ENCODE measurements at regions not wholly inside any gene's neighbourhood (a gene's known extent, or its start where the extent isn't known, plus 50 kb on each side); places are given as distances from the start of the nearest gene placed in this dataset.

DNA sequence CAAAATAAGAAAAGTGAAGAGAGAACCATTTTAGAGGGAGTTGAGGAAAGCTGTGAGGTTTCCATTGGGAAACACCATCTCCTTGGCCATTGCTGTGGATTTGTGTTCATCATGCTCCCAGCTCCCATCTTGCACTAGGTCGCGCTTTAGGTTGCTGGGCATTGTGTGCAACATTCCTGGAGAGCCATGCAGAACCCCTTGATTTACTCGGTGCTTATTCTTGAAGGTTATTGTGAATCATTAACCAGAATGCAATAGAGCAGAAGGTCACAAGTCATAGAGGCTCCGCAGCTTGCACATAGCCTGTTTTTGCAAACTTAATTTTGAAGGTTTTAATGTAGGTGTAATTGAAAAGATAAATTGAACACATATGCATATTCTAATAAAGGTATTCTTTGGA is 239.2 kb upstream of the IL12A start:
- no peak overlapping the region for H3K27ac ChIP-seq (ENCODE audit: low read length)
- no peaks in the 10 kb centered on the region for H3F3A ChIP-seq (ENCODE audit: insufficient read depth, low read length, poor library complexity, severe bottlenecking)
- no peaks in the 10 kb centered on the region for H3K79me2 ChIP-seq (replicated peaks; ENCODE audit: insufficient read depth, low read length)
- no peaks in the 10 kb centered on the region for H3K27me3 ChIP-seq (ENCODE audit: insufficient read depth, low read depth, low read length)
- no peaks in the 10 kb centered on the region for H3K36me3 ChIP-seq (ENCODE audit: insufficient read depth, low read length)
- H3K9me3 ChIP-seq (ENCODE audit: low read length): no peaks in the 10 kb centered on the region
- H3K9ac ChIP-seq (ENCODE audit: low read length): no peak overlapping the region
- no peak overlapping the region for H3K4me2 ChIP-seq (ENCODE audit: low read length)
- no peak overlapping the region for H2AFZ ChIP-seq (ENCODE audit: low read depth, low read length)
- no peaks in the 10 kb centered on the region for H4K20me1 ChIP-seq (ENCODE audit: insufficient read depth)
- no peak overlapping the region for H3K4me3 ChIP-seq (ENCODE audit: low read length)
- TF ChIP-seq POLR2AphosphoS5 (IDR thresholded peaks at IDR 0.05) (no peak), SMC3 (conservative IDR thresholded peaks at IDR 0.05; ENCODE audit: poor library complexity) (no peak), TAF1 (IDR thresholded peaks at IDR 0.05; ENCODE audit: low read depth) (no peak), EZH2 (IDR thresholded peaks at IDR 0.05; ENCODE audit: borderline replicate concordance, insufficient read depth, low read length, poor library complexity, severe bottlenecking) (no peak), MXI1 (conservative IDR thresholded peaks at IDR 0.05; ENCODE audit: poor library complexity, severe bottlenecking) (no peak), RAD21 (conservative IDR thresholded peaks at IDR 0.05) (no peak), EP300 (conservative IDR thresholded peaks at IDR 0.05; ENCODE audit: poor library complexity, severe bottlenecking) (no peak)
- TF ChIP-seq, protein P1, sequence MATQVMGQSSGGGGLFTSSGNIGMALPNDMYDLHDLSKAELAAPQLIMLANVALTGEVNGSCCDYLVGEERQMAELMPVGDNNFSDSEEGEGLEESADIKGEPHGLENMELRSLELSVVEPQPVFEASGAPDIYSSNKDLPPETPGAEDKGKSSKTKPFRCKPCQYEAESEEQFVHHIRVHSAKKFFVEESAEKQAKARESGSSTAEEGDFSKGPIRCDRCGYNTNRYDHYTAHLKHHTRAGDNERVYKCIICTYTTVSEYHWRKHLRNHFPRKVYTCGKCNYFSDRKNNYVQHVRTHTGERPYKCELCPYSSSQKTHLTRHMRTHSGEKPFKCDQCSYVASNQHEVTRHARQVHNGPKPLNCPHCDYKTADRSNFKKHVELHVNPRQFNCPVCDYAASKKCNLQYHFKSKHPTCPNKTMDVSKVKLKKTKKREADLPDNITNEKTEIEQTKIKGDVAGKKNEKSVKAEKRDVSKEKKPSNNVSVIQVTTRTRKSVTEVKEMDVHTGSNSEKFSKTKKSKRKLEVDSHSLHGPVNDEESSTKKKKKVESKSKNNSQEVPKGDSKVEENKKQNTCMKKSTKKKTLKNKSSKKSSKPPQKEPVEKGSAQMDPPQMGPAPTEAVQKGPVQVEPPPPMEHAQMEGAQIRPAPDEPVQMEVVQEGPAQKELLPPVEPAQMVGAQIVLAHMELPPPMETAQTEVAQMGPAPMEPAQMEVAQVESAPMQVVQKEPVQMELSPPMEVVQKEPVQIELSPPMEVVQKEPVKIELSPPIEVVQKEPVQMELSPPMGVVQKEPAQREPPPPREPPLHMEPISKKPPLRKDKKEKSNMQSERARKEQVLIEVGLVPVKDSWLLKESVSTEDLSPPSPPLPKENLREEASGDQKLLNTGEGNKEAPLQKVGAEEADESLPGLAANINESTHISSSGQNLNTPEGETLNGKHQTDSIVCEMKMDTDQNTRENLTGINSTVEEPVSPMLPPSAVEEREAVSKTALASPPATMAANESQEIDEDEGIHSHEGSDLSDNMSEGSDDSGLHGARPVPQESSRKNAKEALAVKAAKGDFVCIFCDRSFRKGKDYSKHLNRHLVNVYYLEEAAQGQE (IDR thresholded peaks at IDR 0.05; ENCODE audit: borderline replicate concordance): no peak
- TF ChIP-seq, protein P2, sequence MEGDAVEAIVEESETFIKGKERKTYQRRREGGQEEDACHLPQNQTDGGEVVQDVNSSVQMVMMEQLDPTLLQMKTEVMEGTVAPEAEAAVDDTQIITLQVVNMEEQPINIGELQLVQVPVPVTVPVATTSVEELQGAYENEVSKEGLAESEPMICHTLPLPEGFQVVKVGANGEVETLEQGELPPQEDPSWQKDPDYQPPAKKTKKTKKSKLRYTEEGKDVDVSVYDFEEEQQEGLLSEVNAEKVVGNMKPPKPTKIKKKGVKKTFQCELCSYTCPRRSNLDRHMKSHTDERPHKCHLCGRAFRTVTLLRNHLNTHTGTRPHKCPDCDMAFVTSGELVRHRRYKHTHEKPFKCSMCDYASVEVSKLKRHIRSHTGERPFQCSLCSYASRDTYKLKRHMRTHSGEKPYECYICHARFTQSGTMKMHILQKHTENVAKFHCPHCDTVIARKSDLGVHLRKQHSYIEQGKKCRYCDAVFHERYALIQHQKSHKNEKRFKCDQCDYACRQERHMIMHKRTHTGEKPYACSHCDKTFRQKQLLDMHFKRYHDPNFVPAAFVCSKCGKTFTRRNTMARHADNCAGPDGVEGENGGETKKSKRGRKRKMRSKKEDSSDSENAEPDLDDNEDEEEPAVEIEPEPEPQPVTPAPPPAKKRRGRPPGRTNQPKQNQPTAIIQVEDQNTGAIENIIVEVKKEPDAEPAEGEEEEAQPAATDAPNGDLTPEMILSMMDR (IDR thresholded peaks at IDR 0.05; ENCODE audit: poor library complexity, severe bottlenecking): no peak
- no peaks in the 10 kb centered on the region for H3K9me2 ChIP-seq (ENCODE audit: insufficient read depth, low read length)

GRCh38 chr3:159751146-159751545 is 237.5 kb upstream of the IL12A start:
- H3K27ac ChIP-seq (ENCODE audit: low read length): no peak overlapping the region
- H3K79me2 ChIP-seq (replicated peaks; ENCODE audit: insufficient read depth, low read length): no peaks in the 10 kb centered on the region
- H3K4me3 ChIP-seq (ENCODE audit: low read length): no peak overlapping the region
- no peaks in the 10 kb centered on the region for H3F3A ChIP-seq (ENCODE audit: insufficient read depth, low read length, poor library complexity, severe bottlenecking)
- H3K36me3 ChIP-seq (ENCODE audit: insufficient read depth, low read length): no peaks in the 10 kb centered on the region
- H3K27me3 ChIP-seq (ENCODE audit: insufficient read depth, low read depth, low read length): no peaks in the 10 kb centered on the region
- H3K9ac ChIP-seq (ENCODE audit: low read length): no peak overlapping the region
- no peak overlapping the region for H3K4me2 ChIP-seq (ENCODE audit: low read length)
- H3K9me2 ChIP-seq (ENCODE audit: insufficient read depth, low read length): no peaks in the 10 kb centered on the region
- no peaks in the 10 kb centered on the region for H4K20me1 ChIP-seq (ENCODE audit: insufficient read depth)
- no peaks in the 10 kb centered on the region for H3K9me3 ChIP-seq (ENCODE audit: low read length)
- TF ChIP-seq MXI1 (conservative IDR thresholded peaks at IDR 0.05; ENCODE audit: poor library complexity, severe bottlenecking) (no peak), POLR2AphosphoS5 (IDR thresholded peaks at IDR 0.05) (no peak), EP300 (conservative IDR thresholded peaks at IDR 0.05; ENCODE audit: poor library complexity, severe bottlenecking) (no peak), SMC3 (conservative IDR thresholded peaks at IDR 0.05; ENCODE audit: poor library complexity) (no peak), TAF1 (IDR thresholded peaks at IDR 0.05; ENCODE audit: low read depth) (no peak)
- TF ChIP-seq, protein P1 (IDR thresholded peaks at IDR 0.05; ENCODE audit: borderline replicate concordance): no peak
- H2AFZ ChIP-seq (ENCODE audit: low read depth, low read length): no peak overlapping the region

Data from neural cell (in vitro differentiated cells).